GM21825 (cell line): ENCODE measurements at regions not wholly inside any gene's neighbourhood (a gene's known extent, or its start where the extent isn't known, plus 50 kb on each side); places are given as distances from the start of the nearest gene placed in this dataset.

Source experiments
- ATAC-seq: cut with Tn5 transposase; IDR thresholded peaks from one replicate; pipeline ENCODE4 v1.9.1; 2021; ENCODE audit warnings: mild to moderate bottlenecking, moderate library complexity; ENCODE audit not compliant: unreplicated experiment

DNA sequence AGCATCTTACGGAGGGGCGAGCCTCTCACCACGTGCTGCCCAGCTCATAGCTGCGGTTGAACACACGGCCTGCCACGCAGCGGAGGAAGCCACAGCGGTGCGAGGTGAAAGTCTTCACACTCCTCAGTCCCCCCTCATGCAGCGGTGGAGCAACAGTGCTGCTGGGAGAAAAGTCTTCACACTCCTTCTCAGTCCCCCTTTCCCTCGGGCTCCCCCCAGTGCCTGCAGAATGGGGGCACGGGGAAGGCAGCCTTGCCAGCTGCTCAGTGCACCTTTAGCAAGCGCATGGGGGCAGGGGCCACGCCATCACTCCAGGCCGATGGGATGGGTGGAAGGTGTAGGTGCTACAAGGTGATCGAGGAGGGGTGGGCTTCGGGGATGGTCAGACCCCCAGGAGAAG lies 206.3 kb upstream of the TCERG1L start:
- no peak for ATAC-seq

DNA sequence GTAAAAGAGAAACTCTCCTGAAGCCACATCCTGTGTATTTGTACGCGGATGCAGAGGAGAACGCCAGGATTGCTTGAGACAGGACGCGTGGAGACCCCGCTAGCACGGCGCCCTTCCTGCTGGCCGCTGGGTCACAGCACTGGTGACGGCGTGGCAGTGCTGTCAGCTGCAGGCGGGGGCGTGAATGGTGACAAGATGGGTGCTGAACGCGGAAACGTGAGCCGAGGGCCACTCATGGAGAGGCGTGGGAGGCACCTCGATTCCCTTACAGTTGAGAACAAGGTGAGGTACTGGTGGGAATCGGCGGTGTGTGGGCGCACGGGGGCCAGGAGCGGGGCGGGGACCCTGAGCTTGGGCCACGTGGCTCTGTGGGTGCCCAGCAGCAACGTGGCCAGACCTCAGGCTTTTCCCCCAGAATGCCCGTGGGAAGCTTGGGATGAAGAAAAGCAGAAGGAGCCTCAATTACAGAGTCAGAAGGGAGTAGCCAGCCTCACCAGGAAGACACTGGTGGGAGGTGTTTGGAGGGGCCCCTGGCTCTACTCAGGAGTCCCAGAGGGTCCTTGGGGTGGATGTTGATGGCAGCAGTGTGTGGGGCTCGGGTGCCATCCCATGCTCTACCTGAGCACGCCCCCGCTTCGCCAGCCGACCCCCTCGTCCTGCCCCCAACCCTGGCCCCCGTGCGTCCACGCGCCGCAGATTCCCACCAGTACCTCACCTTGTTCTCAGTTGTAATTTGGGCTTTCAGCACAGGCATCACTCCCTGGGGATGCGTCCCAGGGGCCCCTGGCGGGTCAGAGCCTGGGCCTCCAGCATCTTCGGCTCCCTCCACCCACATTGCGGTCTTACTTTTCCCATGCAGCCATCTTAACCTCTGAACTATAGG lies 208.4 kb upstream of the TCERG1L start:
- no peak for ATAC-seq

DNA sequence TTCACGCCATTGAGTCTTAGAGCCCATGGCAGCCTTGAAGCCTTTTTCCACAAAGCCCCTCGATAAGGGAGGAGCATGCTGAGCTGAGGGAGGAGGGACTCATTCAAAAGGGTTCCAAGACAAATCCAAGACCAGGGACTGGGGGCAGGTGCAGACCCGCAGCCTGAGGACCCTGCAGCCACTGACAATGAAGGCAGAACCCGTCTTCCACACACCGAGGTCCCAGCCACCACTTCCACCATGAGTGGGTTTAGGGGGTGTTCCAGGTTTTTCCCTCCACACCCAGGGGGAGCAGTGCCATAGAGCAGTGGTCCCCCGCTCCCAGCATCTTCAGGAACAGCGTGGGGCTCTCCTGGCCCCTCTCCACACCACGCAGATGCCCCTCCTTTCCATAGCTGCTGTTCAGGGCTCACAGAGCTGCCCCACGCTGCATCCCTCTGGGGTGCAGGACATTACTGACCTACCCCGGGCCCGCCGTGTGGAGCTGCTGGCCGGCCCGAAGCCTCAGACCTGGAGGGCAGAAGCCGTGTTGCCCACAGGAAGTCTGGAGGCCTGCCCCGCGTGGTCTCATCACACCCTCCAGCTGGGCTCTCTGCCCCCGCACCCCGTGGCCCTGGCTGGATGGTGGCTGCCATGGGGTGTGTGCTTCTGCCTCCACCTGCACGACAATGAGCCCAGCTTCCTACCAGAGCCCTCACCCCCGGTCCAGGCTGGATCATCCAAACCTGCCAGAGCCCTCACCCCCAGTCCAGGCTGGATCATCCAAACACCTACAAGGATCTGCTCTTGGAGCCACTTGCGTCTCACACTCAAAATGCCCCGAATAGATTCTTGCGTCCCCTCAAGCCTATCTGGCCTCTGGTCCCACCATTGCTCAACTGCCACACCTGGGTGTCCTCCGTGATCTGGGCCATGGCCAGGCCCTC lies 220.0 kb upstream of the TCERG1L start:
- ATAC-seq, result no peak

DNA sequence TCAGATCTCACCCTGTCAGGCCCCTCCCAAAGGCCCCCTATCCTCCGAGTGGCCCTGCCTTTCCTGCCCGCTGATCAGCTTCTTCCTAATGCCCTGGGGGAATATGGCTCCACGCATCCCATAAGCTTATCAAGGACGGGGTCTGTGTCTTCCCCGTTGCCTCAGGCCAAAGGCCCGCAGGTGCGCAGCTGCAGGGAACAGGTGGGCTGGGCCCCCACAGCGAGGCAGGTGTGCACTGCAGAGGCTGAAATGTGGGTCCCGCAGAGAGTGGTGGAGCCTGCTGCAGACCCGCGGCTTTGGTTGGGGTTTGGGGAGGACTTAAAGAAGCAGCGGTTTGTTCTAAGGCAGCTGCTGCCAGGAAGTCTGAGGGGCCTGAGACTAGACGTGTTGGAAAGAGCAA lies 220.8 kb upstream of the TCERG1L start:
- ATAC-seq, result no peak

DNA sequence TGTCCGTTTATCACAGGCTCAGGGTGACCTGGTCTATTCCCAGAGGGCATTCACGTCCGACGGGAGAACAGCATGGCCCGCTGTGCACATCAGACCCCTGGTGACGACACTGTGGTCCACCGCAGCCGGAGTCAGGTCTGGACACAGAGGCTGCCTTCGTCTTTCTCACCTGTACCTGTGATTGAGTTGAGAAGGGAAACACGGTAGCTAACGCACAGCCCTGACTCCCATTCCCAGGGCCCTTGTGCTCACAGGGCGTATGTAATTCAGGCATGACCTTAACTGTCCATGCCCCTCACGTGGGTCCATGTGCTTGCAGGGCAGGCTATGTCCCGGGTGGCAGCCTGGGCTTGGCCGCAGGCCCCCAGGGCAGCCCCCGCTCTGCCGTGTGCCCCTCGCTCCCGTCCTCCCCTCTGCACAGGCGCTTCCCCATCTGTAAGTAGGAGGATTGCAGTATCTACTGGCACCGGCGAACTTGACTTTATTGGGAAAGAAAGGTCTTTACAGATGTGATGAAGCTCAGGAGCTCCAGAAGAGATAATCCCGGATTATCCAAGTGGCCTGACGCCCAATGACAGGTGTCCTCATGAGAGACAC lies 221.3 kb upstream of the TCERG1L start:
- ATAC-seq, result no peak

DNA sequence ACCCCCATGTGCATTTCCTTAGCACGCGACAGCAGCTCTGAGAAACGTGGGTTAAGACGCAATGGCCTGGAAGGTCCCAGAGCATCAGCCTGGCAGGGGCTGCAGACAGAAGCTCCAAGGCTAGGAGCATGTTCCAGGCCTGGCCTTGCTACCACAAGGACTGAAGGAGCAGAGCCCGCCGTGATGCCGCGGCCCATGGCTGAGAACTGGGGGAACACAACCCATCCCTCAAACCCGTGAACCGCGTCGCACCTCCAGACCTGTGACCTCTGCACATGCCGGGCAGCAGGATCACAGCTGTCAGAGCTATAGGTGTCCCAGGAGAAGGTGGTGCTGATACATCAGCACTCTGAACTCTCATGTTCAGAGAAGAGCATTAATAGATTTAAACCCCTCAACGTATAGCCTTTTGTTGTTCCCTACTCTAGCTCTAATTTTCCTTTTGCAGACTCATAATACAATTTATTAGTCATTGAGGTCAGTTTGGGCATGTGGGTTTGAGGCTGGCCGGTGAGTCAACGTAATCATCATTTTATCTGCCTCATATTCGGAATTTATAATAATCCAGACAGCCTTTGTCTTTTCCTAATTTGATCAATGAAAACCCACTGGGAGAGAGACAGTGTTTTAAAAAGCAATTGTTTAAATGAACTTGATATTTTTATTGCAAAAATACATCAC lies 222.5 kb upstream of the TCERG1L start:
- ATAC-seq, result no peak

DNA sequence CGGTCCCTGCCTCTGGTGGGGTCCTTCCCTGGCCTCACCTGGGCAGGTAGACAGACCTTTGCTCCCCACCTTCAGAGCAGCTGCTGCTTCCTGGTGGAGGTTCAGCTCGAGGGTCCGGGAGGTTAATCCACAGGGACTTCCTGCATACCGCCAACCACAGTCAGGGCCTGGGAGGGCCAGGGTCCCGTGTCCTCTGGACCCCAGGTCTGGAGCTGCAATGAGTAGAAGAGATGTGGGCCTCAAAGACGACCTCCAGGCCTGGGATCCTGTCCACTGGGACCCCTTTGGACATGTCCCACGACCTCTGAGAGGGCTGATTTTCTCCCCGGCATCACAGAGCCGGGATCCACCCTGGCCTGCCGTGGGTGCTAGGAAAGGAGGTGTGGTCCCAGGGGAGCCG lies 223.3 kb upstream of the TCERG1L start:
- no peak for ATAC-seq

DNA sequence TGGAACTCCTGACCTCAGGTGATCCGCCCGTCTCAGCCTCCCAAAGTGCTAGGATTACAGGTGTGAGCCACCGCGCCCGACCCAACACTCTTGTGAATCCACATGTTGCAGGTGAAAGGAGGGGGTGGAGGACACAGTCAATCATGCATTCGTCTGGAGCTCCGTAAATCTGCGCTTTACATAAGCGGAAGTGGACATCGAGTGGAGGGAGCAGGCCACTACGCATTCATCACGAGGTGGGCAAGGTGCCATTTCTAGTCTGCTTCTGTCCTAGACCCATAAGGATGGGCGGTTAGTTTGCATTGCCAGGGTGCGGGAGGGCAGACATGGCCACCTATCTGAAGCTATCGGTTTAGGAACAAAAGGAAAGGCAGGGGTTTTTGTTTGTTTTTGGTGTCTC lies 225.2 kb upstream of the TCERG1L start:
- ATAC-seq, result no peak

DNA sequence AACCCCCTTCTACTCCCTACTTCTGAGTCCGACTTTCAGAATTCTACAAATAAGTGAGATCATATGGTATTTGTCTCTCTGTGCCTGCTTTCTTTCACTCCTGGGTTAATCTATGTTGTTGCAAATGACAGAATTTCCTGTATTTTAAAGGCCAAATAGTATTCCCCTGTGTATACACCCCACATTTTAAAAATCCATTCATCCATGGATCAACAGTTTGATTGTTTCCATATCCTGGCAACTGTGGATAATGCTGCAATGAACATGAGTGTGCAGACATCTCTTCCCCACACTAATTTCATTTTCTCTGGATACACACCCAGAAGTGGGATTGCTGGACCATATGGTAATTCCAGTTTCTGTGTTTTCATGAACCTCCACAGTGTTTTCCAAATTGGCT lies 225.8 kb upstream of the TCERG1L start:
- no peak for ATAC-seq

DNA sequence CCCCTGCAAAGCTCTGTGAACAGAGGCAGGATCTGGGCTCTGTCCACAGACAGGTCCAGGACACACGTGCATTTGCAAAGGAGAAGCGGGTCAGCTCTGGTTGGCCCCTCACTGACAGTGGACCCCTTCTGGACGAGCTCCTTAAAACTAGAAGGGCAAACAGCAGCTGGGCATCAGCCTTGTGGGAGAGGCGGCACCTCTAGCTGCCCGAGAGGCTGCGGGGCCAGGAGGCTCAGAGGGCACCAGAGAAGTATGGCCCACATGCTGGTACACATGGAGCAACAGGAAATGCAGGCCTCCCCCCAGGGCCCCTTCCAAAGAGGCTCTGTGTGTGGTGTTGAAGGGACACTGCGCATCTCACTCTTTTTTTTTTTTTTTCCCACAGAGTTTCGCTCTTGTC lies 233.0 kb upstream of the TCERG1L start:
- no peak for ATAC-seq

DNA sequence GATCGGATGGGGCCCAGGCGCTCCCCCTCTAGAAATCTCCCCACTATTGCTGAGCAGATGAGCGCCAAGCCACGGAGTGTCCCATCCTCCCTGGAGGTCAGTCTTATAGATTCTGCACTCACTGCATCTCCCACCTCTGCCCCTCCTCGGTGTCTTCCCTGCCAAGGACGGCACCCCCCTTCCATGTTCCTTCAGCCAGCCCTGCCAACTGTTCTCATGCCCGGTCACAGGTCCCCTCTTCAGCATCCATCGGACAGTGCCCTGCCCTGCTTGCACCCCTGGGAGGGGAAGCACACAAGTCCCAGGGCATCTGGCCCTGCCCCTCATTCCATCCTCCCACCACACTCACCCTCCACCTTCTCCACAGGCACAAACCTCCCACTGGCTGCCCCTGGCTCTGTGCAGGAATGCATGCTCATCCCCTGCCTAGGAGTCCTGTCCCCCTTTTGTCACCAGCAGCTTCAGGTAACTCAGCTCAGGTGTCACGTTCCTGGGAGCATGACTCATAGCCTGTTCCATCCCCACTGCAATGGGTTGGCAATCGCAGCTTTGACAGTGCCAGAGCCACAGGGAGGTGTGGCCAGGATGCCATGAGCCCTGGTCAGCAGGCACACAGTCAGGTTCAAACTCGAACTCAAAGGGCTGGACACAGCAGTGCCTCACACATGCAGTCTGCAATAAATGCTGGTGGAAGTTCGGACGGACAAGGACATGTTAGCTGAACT lies 234.7 kb upstream of the TCERG1L start:
- no peak for ATAC-seq

DNA sequence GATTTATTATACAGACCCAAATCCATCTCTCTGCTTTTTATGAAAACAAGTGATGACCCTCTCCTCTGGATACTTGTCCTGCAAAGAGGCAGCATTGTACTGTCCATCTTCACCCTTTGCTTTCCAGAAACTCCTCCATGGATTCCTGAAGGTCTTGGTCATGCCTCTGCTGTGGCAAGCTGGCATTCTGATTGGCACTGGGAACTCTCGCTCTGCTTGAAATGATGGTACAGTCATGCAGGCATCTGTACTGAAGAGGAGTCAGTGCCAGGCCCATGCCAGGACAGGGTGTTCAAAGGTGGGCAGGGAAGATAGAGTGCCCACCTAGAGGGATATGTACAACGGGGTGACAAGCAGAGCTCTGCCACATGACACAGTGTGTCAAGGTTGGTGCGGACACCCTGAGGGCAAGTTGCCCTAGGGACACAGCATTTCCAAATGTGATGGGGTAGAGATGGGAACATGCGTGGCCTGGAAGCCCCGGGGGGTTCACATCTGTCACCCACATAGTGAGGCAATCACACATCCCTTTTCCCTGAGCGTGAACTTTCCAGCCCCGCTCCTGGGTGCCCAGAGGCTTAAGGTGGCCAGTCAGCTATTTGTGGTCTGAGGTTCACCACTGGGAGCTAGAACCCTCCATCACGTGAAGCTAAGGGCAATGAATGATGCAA lies 235.7 kb upstream of the TCERG1L start:
- ATAC-seq, result no peak

DNA sequence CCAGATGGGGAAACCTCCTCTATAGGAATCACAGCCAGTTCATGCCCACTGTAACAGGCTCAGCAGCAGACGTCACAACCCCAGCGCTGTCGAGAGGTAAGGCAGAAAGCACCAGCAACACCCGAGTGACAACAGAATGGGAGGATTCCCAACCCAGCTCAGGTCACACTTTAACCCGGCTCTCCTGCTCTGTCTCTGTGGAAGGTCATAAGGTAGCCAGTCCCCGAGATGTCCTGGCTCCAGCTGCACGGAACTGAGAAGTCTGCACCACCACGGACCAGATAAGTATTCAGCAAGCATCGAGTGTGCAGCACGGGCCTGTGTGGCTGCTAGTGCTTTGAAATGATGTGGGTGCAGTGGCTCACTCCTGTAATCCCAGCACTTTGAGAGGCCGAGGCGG lies 236.7 kb upstream of the TCERG1L start:
- no peak for ATAC-seq

DNA sequence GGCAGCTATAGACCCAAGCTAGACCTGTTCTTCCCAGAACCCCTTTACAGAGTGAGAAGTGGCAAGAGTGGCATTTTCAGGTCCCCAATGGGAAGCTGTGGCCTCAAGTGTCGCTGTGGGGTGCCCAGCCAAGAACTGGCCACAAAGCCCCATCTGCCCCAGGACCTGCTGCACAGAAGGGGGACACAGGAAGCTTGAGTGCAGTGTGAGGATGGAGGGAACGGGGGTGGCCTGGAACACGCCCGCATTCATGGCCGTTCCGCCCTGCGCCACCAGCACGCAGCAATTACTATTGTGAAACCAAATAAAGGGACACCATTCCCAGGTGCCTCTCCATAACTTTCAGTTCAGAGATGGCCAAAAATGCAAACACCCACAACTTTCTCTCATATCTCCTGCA lies 237.6 kb upstream of the TCERG1L start:
- ATAC-seq, result no peak

DNA sequence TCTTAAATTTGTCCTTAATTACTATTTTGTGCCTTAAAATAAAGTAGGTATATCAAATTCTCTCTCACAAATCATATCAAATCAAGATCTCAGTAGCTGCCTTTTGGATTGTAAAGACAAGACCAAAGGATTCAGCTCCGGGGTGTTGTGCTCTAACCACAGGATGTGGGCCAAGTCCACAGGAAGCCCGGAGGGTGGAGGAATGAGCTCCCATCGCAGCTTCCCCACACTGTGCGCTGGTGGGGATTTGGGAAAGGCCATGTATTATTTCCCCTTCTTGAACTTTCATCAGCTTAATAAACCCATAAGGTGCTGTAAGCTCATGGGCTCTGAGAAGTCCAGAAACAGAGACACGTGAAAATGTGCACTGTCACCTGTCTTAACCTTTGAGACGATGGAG lies 241.6 kb upstream of the TCERG1L start:
- no peak for ATAC-seq

DNA sequence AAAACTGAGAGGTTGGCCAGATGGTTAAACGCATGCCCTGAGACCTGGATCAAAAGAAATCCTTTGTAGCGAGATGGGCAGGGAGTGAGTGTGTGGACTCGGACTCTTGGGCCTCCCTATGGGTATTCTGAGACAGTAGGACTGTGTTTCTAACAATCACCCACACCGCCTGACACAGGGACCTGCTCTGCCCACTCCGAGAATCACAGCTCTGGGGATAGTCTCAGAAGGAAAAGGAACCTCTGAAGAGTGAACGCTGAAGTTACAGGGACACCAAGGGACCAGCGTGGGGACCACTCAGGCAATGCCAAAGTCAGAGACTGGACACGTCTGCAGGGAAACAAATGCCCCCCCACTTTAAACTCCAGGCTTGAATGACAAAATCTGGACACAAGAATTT lies 242.1 kb upstream of the TCERG1L start:
- no peak for ATAC-seq

DNA sequence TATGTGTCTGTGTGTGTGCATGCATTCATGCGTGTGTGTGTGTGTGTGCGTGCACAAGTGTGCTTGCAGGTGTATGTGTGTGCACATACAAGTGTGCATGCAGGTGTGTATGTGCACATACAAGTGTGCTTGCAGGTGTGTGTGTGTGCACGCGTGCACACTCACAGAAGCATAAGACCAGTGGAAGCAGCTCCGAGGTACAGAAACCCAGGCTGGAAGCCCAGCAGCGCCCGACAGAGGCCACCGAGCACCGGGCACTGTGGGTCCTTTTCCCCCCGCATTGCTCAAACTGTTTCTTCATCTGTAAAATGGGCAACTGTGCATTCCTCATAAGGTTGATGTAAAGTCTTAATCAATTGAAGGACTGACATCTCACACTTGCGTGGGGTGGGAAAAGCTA lies 243.3 kb upstream of the TCERG1L start:
- no peak for ATAC-seq

DNA sequence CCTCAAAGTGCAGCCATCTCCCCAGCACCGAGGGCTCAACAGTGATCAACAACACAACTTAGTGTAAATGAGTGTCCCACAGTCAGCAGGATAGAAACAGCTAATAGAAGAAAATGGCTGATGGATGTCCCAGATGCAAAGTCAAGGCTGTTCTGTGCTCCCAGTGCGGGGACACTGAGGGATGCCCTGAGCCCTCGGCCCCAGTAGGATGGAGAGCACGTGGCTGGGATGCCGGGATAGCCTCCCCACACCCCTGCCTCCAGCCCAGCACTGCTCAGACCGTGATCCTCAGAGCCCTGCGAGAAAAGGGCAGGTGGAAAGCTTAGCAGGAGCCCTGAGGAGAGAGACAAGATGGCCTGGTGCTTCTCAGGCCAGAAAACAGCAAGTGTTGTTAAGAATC lies 243.9 kb upstream of the TCERG1L start:
- no peak for ATAC-seq

DNA sequence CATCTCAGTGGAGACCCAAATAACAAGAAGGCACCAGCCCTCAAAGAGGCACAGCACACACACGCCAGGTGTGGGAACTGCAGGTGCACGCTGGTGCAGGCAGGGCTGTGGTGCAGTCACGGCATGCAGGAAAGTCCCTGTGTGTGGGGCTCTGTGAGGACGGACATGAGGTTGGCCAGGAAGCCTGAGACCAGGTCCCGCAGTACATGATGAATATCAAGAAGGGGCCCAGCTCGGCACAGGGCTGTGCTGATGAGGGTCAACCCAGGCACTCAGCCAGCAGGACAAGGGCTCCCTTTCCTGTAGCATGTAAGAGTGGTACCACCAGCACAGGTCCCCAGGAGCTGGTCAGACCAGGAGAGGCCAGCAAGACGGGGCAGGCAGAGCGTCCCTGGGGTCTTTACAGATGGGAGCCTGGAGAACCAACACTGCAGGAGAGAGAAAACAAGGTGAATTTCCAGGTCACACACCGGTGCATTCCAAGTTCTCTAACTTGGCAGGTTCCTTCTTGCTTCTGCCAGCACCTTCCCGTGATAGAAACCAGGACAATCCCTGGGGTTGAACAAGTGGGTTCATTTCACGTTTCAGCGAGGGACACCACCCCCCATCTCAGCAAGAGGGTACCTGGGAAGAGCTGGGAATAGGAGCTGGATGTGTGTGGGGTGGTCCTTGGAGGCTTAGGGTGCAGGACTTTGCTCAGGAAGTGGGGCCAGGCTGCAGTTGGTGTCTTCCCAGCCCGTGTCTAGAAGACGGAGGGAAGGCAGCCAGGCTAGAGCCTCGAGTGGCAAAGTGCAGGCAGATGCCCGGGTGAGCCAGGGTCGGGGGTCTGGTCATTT lies 244.8 kb upstream of the TCERG1L start:
- no peak for ATAC-seq
